SK-N-MC (cell line): ENCODE measurements at regions not wholly inside any gene's neighbourhood (a gene's known extent, or its start where the extent isn't known, plus 50 kb on each side); places are given as distances from the start of the nearest gene placed in this dataset.

Experiments
- DNase-seq: peaks from one replicate; pipeline ENCODE4 v3.0.0-alpha.2; 2011; ENCODE audit warnings: low read depth, low spot score
- H3K27ac ChIP-seq: fragments of 200-600 bp; sonication (generic); 2 replicates; pipeline ENCODE4 v1.5.1; 2016; ENCODE audit warnings: mixed run types
- H3K36me3 ChIP-seq: fragments of 200-600 bp; sonication (generic); 2 replicates; pipeline ENCODE4 v1.6.1; 2017; ENCODE audit warnings: antibody characterized with exemption, low read length, mixed read lengths; ENCODE audit not compliant: insufficient read depth
- H3K4me3 ChIP-seq: fragments of 200-600 bp; sonication (generic); 2 replicates; pipeline ENCODE4 v1.5.1; 2016
- H3K9ac ChIP-seq: fragments of 200-600 bp; sonication (generic); 2 replicates; pipeline ENCODE4 v1.8.0; 2017; ENCODE audit warnings: mixed run types, mixed read lengths; ENCODE audit not compliant: insufficient read length
- H3K9me3 ChIP-seq: fragments of 200-600 bp; sonication (generic); 2 replicates; pipeline ENCODE4 v1.6.1; 2017; ENCODE audit warnings: low read depth, mild to moderate bottlenecking, antibody characterized with exemption, low read length, moderate library complexity, mixed read lengths
- EZH2 ChIP-seq: fragments of 200-600 bp; sonication (generic); IDR thresholded peaks from one replicate; pipeline ENCODE4 v1.6.1; 2017; ENCODE audit warnings: antibody characterized with exemption
- FOXP2 ChIP-seq: optimal IDR thresholded peaks from 2 replicates; pipeline ENCODE3; 2011; ENCODE audit warnings: mild to moderate bottlenecking, moderate library complexity; ENCODE audit not compliant: insufficient read depth; ENCODE audit errors: extremely low read length, control extremely low read depth
- POLR2AphosphoS5 ChIP-seq: IDR thresholded peaks from 2 replicates; pipeline ENCODE4 v1.6.1; 2012; ENCODE audit warnings: mild to moderate bottlenecking, low read depth, low read length, borderline replicate concordance

DNA sequence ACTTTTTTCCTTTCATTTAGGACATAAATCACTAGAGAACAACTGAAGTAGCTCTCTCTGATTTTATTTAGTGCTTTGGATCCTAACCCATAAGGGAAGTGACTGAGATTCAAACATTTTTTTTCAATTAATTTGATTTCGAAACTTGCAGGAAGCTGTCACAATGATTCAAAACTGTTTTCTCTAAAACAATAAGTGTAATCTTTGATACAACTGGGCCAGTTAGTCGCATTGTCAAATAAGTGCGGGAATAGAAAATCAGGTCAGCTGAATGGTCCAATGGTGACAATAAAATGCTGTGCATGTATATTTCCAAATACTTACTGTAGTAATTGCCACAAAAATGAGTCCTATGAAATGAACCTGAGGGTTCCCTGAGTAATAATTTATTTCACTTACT is 930.8 kb downstream of the TFAP2A start:
- TF ChIP-seq EZH2 (no peak), FOXP2 (no peak), POLR2AphosphoS5 (no peak)
- Histone ChIP-seq H3K36me3 (no peaks in the 10 kb centered on the region), H3K27ac (peak overlapping the region; percentile 29; the same call in 1 of the 2 replicates), H3K9me3 (no peaks in the 10 kb centered on the region), H3K9ac (no peak overlapping the region), H3K4me3 (no peak overlapping the region)
- no peak for DNase-seq

GRCh38 chr6:9482030-9482738 is 932.7 kb downstream of the TFAP2A start:
- no peak for DNase-seq
- Histone ChIP-seq H3K36me3 (no peaks in the 10 kb centered on the region), H3K4me3 (no peak overlapping the region), H3K9ac (no peak overlapping the region), H3K9me3 (no peaks in the 10 kb centered on the region), H3K27ac (no peak overlapping the region)
- TF ChIP-seq FOXP2 (no peak), EZH2 (no peak)

DNA sequence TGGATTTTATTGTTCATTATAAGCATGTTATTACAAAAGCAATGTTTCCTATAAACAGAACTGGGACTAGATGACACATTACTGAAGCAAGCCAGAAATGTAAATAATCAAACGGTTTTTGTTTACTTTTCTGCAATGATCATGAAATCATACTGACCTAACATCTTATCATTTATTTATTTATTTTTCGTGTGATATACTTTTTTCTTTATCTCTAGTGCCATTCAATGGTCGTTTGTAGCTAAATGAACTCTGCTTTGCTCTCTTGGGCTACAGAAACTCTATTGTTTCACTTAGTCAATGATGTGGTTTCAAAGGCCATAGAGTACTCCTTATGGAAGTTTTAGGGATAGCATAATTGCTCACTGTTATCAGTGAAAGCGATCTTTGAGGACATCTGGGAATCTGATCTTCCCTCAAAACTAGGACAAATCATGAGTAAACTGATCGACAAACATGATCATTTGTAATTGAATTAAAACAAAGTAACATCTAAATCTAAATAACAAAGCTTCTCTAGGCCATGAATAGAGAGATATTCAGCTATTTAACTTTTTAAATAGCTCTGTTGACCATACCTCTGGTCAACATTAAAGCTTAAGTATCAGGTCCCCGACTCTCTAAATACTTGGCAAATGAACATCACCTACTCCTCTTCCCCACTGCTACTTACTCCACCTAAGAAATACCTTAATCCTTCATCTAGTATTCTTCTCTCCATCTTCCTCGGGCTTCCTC is 933.4 kb downstream of the TFAP2A start:
- no peak overlapping the region for H3K4me3 ChIP-seq
- no peaks in the 10 kb centered on the region for H3K36me3 ChIP-seq
- no peak overlapping the region for H3K27ac ChIP-seq
- no peaks in the 10 kb centered on the region for H3K9me3 ChIP-seq
- H3K9ac ChIP-seq, result no peak overlapping the region
- DNase-seq, result no peak
- no peak for TF ChIP-seq POLR2AphosphoS5
- TF ChIP-seq EZH2, result no peak
- no peak for TF ChIP-seq FOXP2

DNA sequence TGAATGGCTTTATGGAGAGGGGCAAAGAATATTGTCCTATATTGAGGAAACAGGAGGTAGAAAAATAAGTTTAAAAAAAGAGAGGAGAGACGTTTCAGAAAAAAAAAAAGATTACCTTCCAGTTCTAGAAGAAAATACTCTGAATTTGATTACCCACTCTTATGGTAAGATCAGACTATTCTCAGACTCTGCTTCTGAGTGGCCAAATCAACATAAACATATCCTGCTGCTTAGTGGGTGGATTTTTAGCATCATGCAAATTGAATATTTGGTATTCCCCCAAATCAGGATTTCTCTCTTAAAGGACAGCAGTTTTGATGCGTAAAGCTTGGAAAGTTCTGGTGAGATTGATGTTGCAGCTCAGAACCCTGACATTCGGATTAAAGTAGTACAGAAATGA is 946.6 kb downstream of the TFAP2A start:
- no peak for DNase-seq
- no peak overlapping the region for H3K9ac ChIP-seq
- H3K27ac ChIP-seq, result no peak overlapping the region
- no peak overlapping the region for H3K4me3 ChIP-seq
- H3K36me3 ChIP-seq, result no peaks in the 10 kb centered on the region
- H3K9me3 ChIP-seq, result no peaks in the 10 kb centered on the region
- TF ChIP-seq FOXP2 (no peak), POLR2AphosphoS5 (no peak), EZH2 (no peak)

- H3K36me3 ChIP-seq, result no peaks in the 10 kb centered on the region
- no peak for DNase-seq
- no peaks in the 10 kb centered on the region for H3K9me3 ChIP-seq
- H3K27ac ChIP-seq, result no peak overlapping the region
- TF ChIP-seq EZH2, result no peak
- TF ChIP-seq POLR2AphosphoS5, result no peak
- no peak for TF ChIP-seq FOXP2
- H3K4me3 ChIP-seq, result no peak overlapping the region
- H3K9ac ChIP-seq, result no peak overlapping the region
Measured at GRCh38 chr6:9467741-9468140, 947.1 kb downstream of the TFAP2A start.

GRCh38 chr6:9464583-9464982 is 950.3 kb downstream of the TFAP2A start:
- no peak overlapping the region for H3K9ac ChIP-seq
- DNase-seq, result no peak
- no peak overlapping the region for H3K27ac ChIP-seq
- H3K36me3 ChIP-seq, result no peaks in the 10 kb centered on the region
- H3K4me3 ChIP-seq, result no peak overlapping the region
- TF ChIP-seq FOXP2, result no peak
- no peak for TF ChIP-seq POLR2AphosphoS5
- TF ChIP-seq EZH2, result no peak
- H3K9me3 ChIP-seq, result no peaks in the 10 kb centered on the region

DNA sequence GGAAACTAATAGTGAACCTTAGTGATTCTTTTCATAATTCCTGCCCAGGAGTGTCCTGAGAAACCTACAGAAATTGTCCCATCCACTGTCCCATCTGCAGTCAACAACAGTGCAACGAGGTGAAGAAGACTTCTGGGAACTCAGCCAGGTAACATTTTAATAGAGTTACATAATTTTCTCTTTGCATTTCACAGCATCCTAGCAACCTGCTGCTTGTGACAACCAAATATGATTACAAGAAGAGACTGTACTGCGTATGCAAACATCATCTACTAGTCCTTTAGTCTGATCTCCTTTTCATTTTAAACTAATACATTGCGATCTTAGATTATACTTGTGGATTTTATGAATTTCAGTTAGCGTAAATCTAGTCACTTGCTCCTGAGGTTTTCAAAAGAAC is 951.6 kb downstream of the TFAP2A start:
- TF ChIP-seq FOXP2, result no peak
- no peak for TF ChIP-seq POLR2AphosphoS5
- no peak for TF ChIP-seq EZH2
- H3K36me3 ChIP-seq, result no peaks in the 10 kb centered on the region
- H3K4me3 ChIP-seq, result no peak overlapping the region
- H3K27ac ChIP-seq, result no peak overlapping the region
- no peaks in the 10 kb centered on the region for H3K9me3 ChIP-seq
- DNase-seq, result no peak
- no peak overlapping the region for H3K9ac ChIP-seq

DNA sequence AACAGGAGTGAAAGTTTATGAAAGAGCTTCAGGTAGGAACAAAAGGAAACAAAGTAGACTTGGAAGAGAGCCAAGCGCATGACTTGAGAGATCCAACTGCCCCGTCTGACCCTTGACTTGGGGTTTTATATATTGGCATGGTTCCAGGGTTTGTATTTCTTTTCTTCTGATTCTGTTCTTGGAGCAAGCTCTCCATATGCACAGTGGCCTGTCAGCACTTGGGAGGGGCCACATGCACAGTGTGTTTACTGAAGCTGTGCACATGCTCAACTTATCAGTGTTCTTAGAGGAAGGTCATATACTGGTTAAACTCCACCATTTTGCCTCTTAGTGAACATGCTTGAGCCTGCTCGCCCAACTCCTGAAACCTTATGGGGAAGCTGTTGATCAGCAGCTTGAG is 953.7 kb downstream of the TFAP2A start:
- TF ChIP-seq FOXP2 (no peak), POLR2AphosphoS5 (no peak), EZH2 (no peak)
- Histone ChIP-seq H3K4me3 (no peak overlapping the region), H3K36me3 (no peaks in the 10 kb centered on the region), H3K9ac (no peak overlapping the region), H3K27ac (no peak overlapping the region), H3K9me3 (no peaks in the 10 kb centered on the region)
- no peak for DNase-seq
